ENCODE measurements at regions not wholly inside any gene's neighbourhood (a gene's known extent, or its start where the extent isn't known, plus 50 kb on each side); places are given as distances from the start of the nearest gene placed in this dataset.

- Histone ChIP-seq H3K27me3 (no peaks in the 10 kb centered on the region), H3K9me3 (no peaks in the 10 kb centered on the region), H3K4me1 (peaks cover 0 to 9% of the 10 kb centered on the region in 2 donors), H3K27ac (no peak overlapping the region), H3K4me3 (no peak overlapping the region), H3K36me3 (no peaks in the 10 kb centered on the region)
- TF ChIP-seq CTCF (IDR thresholded peaks at IDR 0.05): no peak
- no peak for DNase-seq (ENCODE audit: low spot score)
These were observed 76.6 kb upstream of the ASTN2 start for GRCh38 chr9:117491491-117491890.

GRCh38 chr9:117490199-117490598 is 75.3 kb upstream of the ASTN2 start:
- no peaks in the 10 kb centered on the region for H3K27me3 ChIP-seq
- no peaks in the 10 kb centered on the region for H3K36me3 ChIP-seq
- no peak for TF ChIP-seq CTCF (IDR thresholded peaks at IDR 0.05)
- H3K4me3 ChIP-seq: no peak overlapping the region
- no peak overlapping the region for H3K27ac ChIP-seq
- DNase-seq (ENCODE audit: low spot score): no peak
- peaks cover 0 to 9% of the 10 kb centered on the region in 2 donors for H3K4me1 ChIP-seq
- H3K9me3 ChIP-seq: no peaks in the 10 kb centered on the region

GRCh38 chr9:117488659-117489058 is 73.8 kb upstream of the ASTN2 start:
- Histone ChIP-seq H3K27me3 (no peaks in the 10 kb centered on the region), H3K36me3 (no peaks in the 10 kb centered on the region), H3K9me3 (no peaks in the 10 kb centered on the region), H3K4me3 (no peak overlapping the region), H3K27ac (no peak overlapping the region), H3K4me1 (peaks cover 0 to 9% of the 10 kb centered on the region in 2 donors)
- no peak for TF ChIP-seq CTCF (IDR thresholded peaks at IDR 0.05)
- no peak for DNase-seq (ENCODE audit: low spot score)

- peak; percentile 73 for DNase-seq (ENCODE audit: low spot score)
- H3K4me3 ChIP-seq: peak overlapping the region in 1 of 2 donors; percentile 25
These were observed 72.8 kb upstream of the ASTN2 start for GRCh38 chr9:117487555-117488175.

GRCh38 chr9:117486426-117486825 is 71.6 kb upstream of the ASTN2 start:
- no peak overlapping the region for H3K4me3 ChIP-seq
- H3K9me3 ChIP-seq: no peaks in the 10 kb centered on the region
- no peaks in the 10 kb centered on the region for H3K36me3 ChIP-seq
- DNase-seq (ENCODE audit: low spot score): no peak
- no peak overlapping the region for H3K27ac ChIP-seq
- no peak for TF ChIP-seq CTCF (IDR thresholded peaks at IDR 0.05)
- no peaks in the 10 kb centered on the region for H3K27me3 ChIP-seq
- peaks cover 0 to 9% of the 10 kb centered on the region in 2 donors for H3K4me1 ChIP-seq

More at GRCh38 chr9:117487555-117488175, 72.8 kb upstream of the ASTN2 start:
- Histone ChIP-seq H3K27me3 (no peaks in the 10 kb centered on the region), H3K9me3 (no peaks in the 10 kb centered on the region), H3K27ac (no peak overlapping the region), H3K36me3 (no peaks in the 10 kb centered on the region), H3K4me1 (peaks cover 0 to 9% of the 10 kb centered on the region in 2 donors)
- TF ChIP-seq CTCF (IDR thresholded peaks at IDR 0.05): peak; percentile 90 to 95

GRCh38 chr9:117485176-117485575 is 70.3 kb upstream of the ASTN2 start:
- H3K27ac ChIP-seq: no peak overlapping the region
- peaks cover 0 to 9% of the 10 kb centered on the region in 2 donors for H3K4me1 ChIP-seq
- TF ChIP-seq CTCF (IDR thresholded peaks at IDR 0.05): no peak
- no peaks in the 10 kb centered on the region for H3K27me3 ChIP-seq
- no peaks in the 10 kb centered on the region for H3K9me3 ChIP-seq
- no peak overlapping the region for H3K4me3 ChIP-seq
- no peak for DNase-seq (ENCODE audit: low spot score)
- no peaks in the 10 kb centered on the region for H3K36me3 ChIP-seq

All from right atrium auricular region (tissue), 2 donors.